ENCODE measurements at regions not wholly inside any gene's neighbourhood (a gene's known extent, or its start where the extent isn't known, plus 50 kb on each side); places are given as distances from the start of the nearest gene placed in this dataset.

DNA sequence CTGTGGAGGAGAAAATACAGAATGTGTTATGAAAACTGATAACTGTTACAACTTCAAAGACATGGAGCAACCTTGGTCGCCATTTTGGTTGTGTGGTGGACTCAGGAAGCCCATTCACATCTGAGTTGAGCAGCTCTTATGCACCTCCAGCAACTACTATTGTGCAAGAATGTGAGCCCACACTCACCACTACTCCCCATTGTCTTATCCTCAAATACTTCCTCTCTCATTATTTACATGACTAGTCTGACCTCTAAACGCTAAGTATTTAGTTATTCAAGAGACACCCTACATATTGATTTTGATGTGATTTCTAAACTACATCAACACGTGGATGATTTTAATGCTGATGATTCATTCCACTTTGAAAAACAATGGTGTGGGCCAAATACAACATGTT, 516.6 kb upstream of the CLINT1 start:
- TF ChIP-seq EZH2 (IDR thresholded peaks at IDR 0.05; ENCODE audit: insufficient read depth, poor library complexity, severe bottlenecking) (no peak), EZH2phosphoT487 (IDR thresholded peaks at IDR 0.05; ENCODE audit: insufficient read depth, low read depth) (no peak)
- H2AFZ ChIP-seq = no peak overlapping the region; the same call in 1 of the 2 replicates
- no peaks in the 10 kb centered on the region for H3K4me1 ChIP-seq (ENCODE audit: insufficient read depth)
- 56 to 62% methylated on average over 3 of the region's 3 CpGs for WGBS, 2 experiments (ENCODE audit: low coverage in 1 of 2, low lambda C conversion rate in 2 of 2, missing lambda C conversion rate in 2 of 2)
- H3K27ac ChIP-seq = no peak overlapping the region
- no peak for DNase-seq
- H3K4me2 ChIP-seq (ENCODE audit: unreplicated experiment) = no peak overlapping the region
- no peaks in the 10 kb centered on the region for H3K9me3 ChIP-seq (ENCODE audit: low read depth)
- H3K27me3 ChIP-seq (replicated peaks; ENCODE audit: insufficient read depth) = no peaks in the 10 kb centered on the region
- in situ Hi-C loops (cut with MboI) = no loop called here
- no peaks in the 10 kb centered on the region for H3K36me3 ChIP-seq (ENCODE audit: low read depth)
- no peaks in the 10 kb centered on the region for H3F3A ChIP-seq (ENCODE audit: insufficient read depth)
- H3K9ac ChIP-seq = no peak overlapping the region
- H4K20me1 ChIP-seq (ENCODE audit: insufficient read depth) = no peaks in the 10 kb centered on the region
- H3K9me2 ChIP-seq (ENCODE audit: insufficient read depth) = no peaks in the 10 kb centered on the region
- no peak overlapping the region for H3K4me3 ChIP-seq
- no peaks in the 10 kb centered on the region for H3K79me2 ChIP-seq (ENCODE audit: insufficient read depth)

DNA sequence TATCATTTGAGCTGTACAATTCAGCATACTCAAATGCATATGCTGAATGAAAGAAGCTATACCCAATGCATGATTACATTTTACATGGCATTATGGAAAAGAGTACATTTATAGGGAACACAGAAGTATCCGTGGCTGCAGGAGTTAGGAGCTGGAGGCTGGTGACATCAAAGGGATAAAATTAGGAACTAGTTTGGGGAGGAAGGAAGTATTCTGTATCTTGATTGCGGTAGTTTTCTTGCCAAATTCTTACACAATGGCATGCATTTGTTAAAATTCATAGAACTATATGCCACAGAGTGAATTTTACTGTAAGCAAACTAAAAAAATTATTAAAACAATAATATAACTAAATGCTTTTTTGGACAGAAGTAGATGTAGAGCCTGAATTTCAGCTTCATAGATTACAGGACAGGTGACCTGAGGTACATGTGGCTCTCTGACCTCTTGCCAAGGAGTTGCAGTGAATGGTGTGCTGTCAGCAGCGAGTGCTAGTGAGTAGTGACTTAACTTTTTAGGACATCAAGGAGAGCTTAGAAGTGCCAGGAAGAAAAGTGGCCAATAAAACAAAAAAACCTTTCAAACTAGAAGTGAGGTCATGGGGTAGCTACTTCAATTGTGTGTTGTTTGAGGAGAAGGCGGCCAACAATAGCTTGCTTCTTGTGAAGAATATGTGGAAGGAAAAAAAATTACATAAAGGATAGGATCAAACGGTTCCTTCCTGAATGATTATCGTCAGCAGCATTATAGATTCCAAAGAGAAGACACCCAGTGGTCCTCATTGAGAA, 514.9 kb upstream of the CLINT1 start:
- Histone ChIP-seq H3K27me3 (replicated peaks; ENCODE audit: insufficient read depth) (no peaks in the 10 kb centered on the region), H3K9ac (no peak overlapping the region), H4K20me1 (ENCODE audit: insufficient read depth) (no peaks in the 10 kb centered on the region), H3K79me2 (ENCODE audit: insufficient read depth) (no peaks in the 10 kb centered on the region), H3K4me3 (no peak overlapping the region), H3K4me1 (ENCODE audit: insufficient read depth) (no peaks in the 10 kb centered on the region), H3F3A (ENCODE audit: insufficient read depth) (no peaks in the 10 kb centered on the region), H2AFZ (no peak overlapping the region), H3K9me2 (ENCODE audit: insufficient read depth) (no peaks in the 10 kb centered on the region), H3K27ac (no peak overlapping the region), H3K4me2 (ENCODE audit: unreplicated experiment) (no peak overlapping the region), H3K36me3 (ENCODE audit: low read depth) (no peaks in the 10 kb centered on the region), H3K9me3 (ENCODE audit: low read depth) (no peaks in the 10 kb centered on the region)
- 91 to 92% methylated on average over 6 of the region's 6 CpGs for WGBS, 2 experiments (ENCODE audit: low coverage in 1 of 2, low lambda C conversion rate in 2 of 2, missing lambda C conversion rate in 2 of 2)
- DNase-seq = no peak
- in situ Hi-C loops (cut with MboI) = no loop called here
- TF ChIP-seq EZH2 (IDR thresholded peaks at IDR 0.05; ENCODE audit: insufficient read depth, poor library complexity, severe bottlenecking) = no peak
- no peak for TF ChIP-seq EZH2phosphoT487 (IDR thresholded peaks at IDR 0.05; ENCODE audit: insufficient read depth, low read depth)

GRCh38 chr5:158369241-158369640, 510.3 kb upstream of the CLINT1 start:
- WGBS, 2 experiments (ENCODE audit: low coverage in 1 of 2, low lambda C conversion rate in 2 of 2, missing lambda C conversion rate in 2 of 2) = 88 to 90% methylated on average over 4 of the region's 4 CpGs
- no peak overlapping the region for H3K27ac ChIP-seq

GRCh38 chr5:158368686-158369085, 509.7 kb upstream of the CLINT1 start:
- Histone ChIP-seq H3K4me3 (no peak overlapping the region), H3K9me3 (ENCODE audit: low read depth) (no peaks in the 10 kb centered on the region), H4K20me1 (ENCODE audit: insufficient read depth) (no peaks in the 10 kb centered on the region), H2AFZ (no peak overlapping the region), H3K4me1 (ENCODE audit: insufficient read depth) (no peaks in the 10 kb centered on the region), H3K9ac (no peak overlapping the region), H3K4me2 (ENCODE audit: unreplicated experiment) (no peak overlapping the region), H3K27me3 (replicated peaks; ENCODE audit: insufficient read depth) (no peaks in the 10 kb centered on the region), H3K79me2 (ENCODE audit: insufficient read depth) (no peaks in the 10 kb centered on the region), H3K36me3 (ENCODE audit: low read depth) (no peaks in the 10 kb centered on the region), H3K27ac (no peak overlapping the region), H3F3A (ENCODE audit: insufficient read depth) (no peaks in the 10 kb centered on the region), H3K9me2 (ENCODE audit: insufficient read depth) (no peaks in the 10 kb centered on the region)
- in situ Hi-C loops (cut with MboI) = no loop called here
- WGBS, 2 experiments (ENCODE audit: low coverage in 1 of 2, low lambda C conversion rate in 2 of 2, missing lambda C conversion rate in 2 of 2) = 68 to 69% methylated on average over 4 of the region's 4 CpGs
- no peak for TF ChIP-seq EZH2phosphoT487 (IDR thresholded peaks at IDR 0.05; ENCODE audit: insufficient read depth, low read depth)
- TF ChIP-seq EZH2 (IDR thresholded peaks at IDR 0.05; ENCODE audit: insufficient read depth, poor library complexity, severe bottlenecking) = no peak
- no peak for DNase-seq

More at GRCh38 chr5:158369241-158369640, 510.3 kb upstream of the CLINT1 start:
- H3K4me3 ChIP-seq = no peak overlapping the region
- no peak overlapping the region for H3K9ac ChIP-seq
- no peaks in the 10 kb centered on the region for H3K9me3 ChIP-seq (ENCODE audit: low read depth)
- no peaks in the 10 kb centered on the region for H3K9me2 ChIP-seq (ENCODE audit: insufficient read depth)
- H3K4me2 ChIP-seq (ENCODE audit: unreplicated experiment) = no peak overlapping the region
- no peak for DNase-seq
- no peaks in the 10 kb centered on the region for H3K4me1 ChIP-seq (ENCODE audit: insufficient read depth)
- no peaks in the 10 kb centered on the region for H3F3A ChIP-seq (ENCODE audit: insufficient read depth)
- H3K27me3 ChIP-seq (replicated peaks; ENCODE audit: insufficient read depth) = no peaks in the 10 kb centered on the region
- H3K36me3 ChIP-seq (ENCODE audit: low read depth) = no peaks in the 10 kb centered on the region
- H3K79me2 ChIP-seq (ENCODE audit: insufficient read depth) = no peaks in the 10 kb centered on the region
- no peaks in the 10 kb centered on the region for H4K20me1 ChIP-seq (ENCODE audit: insufficient read depth)
- TF ChIP-seq EZH2 (IDR thresholded peaks at IDR 0.05; ENCODE audit: insufficient read depth, poor library complexity, severe bottlenecking) = no peak
- no peak for TF ChIP-seq EZH2phosphoT487 (IDR thresholded peaks at IDR 0.05; ENCODE audit: insufficient read depth, low read depth)
- no peak overlapping the region for H2AFZ ChIP-seq
- in situ Hi-C loops (cut with MboI) = no loop called here

All from GM23248 (cell line).